SKM-1 (cell line): ENCODE measurements at regions not wholly inside any gene's neighbourhood (a gene's known extent, or its start where the extent isn't known, plus 50 kb on each side); places are given as distances from the start of the nearest gene placed in this dataset.
"Not testable (repeated sequence)": the region's sequence is repeated elsewhere in the genome, so short reads cannot be mapped to it uniquely, and the experiment has no call there.

ENCODE experiments used
- DNase-seq: peaks from one replicate; lab custom pipeline; 2025; ENCODE audit not compliant: unreplicated experiment; lab: John Stamatoyannopoulos, UW

DNA sequence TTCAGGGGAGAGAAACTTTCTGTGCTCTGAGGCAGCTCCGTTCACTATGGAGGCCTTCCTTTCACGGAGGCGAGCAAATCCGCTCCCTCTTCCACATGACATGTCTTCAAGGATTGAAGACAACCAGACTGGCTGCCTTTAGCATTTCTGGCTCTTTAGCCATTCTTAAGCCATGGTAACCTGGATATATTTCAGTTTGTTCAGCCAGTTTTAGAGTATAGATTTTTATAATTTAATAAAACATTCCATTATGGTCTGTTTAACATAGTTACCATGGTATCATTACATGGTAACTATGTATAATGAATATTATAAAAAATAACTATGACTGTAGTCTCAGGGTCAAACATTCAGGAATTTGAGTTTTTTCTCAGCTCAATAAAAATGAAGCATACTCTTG, 54.2 kb upstream of the NFIA start:
- DNase-seq, result no peak

DNA sequence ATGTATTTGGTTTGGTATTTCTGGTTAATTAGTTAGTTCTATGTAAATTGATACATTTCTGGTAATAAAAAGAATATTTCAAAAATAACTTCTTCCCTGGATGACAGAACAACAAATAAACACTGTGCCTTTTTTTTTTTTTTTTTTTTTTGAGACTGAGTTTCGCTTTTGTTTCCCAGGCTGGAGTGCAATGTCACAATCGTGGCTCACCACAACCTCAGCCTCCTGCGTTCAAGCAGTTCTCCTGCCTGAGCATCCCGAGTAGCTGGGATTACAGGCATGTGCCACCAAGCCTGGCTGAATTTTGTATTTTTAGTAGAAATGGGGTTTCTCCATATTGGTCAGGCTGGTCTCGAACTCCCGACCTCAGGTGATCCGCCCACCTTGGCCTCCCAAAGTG, 64.3 kb upstream of the NFIA start:
- DNase-seq, result not testable (repeated sequence)

DNA sequence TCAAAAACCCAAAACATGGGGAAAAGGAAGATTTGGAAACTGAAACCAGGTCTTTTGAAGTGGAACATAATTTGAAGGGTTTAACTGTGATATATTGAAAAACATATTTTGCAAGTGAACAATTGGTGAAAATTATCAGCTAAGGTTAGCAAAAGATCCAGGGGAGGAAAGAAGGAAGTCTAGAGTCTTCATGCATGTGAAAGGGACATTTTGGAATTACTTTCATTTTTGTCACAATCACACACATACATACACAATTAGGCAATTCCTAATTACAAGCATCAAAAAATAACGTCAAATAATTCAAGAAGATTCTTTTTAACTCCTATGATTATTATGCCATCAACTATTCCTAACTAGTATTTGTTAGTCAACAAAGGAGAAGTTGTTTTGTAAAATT, 64.7 kb upstream of the NFIA start:
- DNase-seq, result no peak

DNA sequence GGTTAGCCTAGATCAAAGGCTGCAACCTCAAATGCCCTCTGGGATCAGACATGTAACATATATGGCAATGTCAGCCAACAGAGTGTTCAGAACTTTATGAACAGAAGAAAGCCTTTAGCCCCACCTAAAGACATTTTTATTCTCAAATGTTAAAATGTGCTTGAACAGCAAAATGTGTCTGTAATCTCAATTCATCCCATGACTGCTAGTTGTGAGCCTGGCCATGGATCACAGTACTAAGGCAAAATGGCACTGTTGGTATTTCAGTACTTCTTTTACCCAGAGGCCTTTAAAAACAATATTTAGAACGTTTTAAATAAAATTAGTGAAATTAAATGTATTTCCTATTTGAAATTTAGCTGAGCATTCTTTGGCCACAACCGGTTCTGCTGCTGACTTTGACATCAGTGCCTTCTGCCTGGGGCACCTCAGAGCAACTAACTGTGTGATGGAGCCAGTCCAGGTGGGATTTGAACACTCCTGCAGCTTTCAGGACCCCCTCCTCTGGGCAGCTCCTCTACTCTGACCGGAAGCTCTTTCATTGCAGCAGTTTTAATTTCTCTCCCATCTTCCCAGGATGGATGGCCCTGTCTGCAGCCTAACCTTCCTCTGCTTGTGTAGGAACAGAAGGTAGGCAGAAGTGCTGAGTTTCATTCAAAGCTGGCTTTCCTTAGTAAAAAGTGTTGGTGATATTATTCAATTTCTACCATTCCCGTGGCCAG, 68.3 kb upstream of the NFIA start:
- DNase-seq, result no peak

DNA sequence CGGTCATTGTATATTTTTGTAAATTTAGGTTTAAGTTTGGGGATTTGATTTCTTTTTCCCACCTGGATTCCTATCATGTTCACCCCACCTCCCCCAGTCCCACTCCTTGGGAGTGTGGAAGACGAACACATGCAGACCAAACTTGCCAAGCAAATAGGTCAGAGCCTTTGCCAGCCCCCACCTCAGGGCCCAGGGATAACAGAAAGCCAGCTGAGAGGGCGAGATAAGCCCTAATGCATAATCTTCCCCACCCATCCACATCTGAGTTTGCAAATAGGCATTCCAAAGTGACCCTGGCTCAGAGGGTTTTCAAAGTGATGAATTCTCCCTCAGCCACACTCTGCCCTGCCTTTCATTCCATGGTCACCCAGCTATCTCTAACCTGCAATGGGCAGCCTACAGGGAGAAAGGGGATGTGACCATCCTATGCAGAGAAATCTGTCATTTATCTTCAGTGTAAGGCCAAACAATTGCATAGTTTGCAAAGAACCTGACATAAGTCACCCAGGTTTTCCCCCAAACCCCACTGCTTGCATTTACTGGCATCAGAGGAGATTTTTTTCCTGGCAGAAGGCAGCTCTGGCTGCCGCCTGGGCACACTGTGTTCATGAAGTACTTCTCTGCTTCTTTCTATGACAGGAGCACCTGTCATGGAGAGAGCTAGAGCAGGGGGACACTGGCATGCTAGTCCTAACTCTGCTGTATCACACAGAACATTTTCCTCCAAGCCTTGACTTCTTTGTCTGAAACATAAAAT, 69.0 kb upstream of the NFIA start:
- no peak for DNase-seq

DNA sequence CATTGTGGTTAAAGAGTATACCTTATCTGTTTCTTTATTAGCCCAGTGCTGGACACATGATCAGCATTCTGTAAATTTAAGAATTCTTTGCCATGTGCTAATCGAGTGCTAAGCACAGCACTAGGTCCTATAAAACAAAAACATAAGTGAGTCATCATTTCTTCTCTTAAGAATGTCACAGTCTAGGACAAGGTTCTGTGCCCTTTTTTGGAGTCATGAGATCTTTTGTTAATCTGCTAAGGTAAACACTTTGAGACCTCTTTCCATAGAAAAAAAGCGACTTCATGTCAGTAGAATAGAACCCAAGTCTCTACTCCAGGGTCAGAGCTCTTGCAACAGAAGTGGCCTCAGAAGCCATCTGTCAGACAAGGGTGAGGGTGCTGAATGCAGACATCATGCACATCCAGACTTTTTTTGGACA, 70.0 kb upstream of the NFIA start:
- DNase-seq, result no peak

DNA sequence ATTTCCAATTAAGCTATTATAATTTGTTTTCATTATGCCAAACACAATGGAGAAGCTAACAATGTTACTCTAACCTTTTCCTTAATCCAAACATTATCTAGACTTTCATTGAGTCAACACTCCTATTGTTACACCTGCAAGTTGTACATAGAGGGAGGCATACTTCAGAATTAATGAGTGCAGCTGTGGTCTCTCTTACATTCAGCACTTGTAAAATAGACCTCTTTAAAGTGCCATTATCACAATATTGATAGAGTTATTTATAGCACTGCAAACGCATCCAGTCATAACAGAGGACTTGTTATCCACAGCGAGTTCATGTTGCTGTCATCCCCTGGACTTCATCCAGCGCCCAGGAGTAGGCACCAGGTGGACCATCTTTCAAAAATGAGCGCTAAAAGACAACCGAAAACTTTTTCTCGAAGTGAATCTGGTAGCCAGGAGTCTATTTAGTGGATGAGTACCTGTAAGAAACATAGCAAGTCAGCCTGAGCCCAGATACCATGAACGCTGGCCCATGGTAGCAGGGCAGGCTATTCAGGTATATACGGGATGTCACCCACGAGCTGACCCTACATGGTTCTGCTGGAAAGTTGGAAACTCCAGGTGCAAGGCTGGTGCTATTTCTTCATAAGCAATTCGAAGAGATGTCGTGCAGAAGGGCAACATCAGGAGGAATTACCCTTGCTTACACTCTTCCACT, 70.6 kb upstream of the NFIA start:
- DNase-seq, result no peak

DNA sequence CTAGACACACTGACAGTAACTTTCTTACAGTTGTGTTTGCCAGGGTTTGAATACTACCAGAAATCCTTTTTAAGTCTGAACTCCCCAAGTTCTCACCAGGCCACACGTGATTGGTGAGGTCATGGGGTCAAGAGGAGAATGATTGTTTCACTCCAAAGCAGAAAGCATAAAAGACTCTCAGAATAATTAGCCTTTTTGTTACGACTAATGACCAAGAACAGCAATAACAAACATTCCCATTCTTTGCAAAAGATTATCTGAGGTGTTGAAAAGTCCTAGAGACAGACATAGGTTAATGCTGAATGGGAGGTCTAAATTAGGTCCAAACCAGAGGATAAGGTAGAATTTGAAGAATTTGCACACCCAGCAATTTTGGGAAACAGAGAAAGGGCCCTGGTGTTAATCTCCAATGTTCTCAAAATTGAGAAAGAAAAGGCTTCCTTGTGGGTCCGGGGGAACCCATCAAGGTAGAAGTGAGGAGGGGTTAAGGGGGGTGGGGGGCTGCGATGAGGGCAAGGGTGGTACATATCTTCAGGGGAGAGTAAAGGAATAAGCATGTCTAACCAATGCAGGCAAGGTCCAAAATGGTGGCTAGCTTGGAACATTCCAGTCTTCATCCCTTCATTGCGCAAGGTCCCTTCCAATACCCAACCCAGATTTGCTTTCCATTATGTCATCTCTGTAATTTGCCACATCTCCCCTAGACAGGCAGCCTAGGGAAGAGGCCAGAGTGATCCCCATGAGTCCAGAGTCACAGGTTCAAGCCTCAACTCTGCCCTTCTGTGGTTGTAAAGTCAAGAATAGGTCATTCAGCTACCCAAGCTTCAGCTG, 74.6 kb upstream of the NFIA start:
- DNase-seq, result no peak

DNA sequence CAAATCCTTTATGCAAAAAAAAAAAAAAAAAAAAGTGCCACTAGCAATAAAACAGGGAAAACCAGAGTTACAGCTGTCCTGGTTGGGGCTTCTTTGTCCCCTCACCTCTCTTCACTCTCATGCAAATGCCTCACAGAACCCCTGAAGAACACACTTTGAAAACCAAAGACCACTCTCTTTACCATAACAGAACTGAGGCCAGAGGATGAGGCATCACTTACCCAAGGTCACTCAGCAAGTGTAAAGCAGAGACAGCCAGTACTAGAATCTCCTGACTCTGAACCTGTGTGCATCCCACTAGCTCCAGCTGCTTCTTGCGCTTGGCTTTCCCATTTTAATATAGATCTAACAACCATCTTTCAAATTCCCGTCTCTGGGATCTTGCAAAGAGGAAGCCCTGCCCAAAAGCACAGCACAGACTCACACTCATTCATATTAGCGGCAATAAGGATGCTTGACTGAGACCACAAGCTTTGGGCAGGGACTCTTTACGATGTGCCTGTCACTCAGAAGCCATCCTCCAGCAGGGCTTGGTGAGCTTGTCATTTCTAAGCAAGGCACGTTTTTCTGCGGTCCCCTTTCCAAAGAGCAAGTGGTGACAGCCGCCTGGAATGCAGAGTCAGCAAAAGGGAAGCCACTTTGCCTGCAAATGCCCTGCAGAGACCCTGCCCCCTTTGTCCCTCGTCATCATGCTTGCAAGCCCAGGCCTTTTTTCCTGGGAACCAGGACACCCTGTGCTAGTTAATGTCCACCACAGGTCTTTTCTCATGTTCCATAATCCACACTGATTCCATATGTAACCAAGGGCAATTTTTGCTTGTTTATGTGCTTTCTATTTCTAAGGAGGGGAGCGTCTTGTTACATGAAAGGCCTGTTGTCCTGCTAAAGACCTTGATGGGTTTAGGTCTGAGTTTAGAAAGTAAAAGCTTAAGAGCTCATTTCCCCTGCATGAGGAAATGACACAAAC, 76.5 kb upstream of the NFIA start:
- DNase-seq, result no peak

DNA sequence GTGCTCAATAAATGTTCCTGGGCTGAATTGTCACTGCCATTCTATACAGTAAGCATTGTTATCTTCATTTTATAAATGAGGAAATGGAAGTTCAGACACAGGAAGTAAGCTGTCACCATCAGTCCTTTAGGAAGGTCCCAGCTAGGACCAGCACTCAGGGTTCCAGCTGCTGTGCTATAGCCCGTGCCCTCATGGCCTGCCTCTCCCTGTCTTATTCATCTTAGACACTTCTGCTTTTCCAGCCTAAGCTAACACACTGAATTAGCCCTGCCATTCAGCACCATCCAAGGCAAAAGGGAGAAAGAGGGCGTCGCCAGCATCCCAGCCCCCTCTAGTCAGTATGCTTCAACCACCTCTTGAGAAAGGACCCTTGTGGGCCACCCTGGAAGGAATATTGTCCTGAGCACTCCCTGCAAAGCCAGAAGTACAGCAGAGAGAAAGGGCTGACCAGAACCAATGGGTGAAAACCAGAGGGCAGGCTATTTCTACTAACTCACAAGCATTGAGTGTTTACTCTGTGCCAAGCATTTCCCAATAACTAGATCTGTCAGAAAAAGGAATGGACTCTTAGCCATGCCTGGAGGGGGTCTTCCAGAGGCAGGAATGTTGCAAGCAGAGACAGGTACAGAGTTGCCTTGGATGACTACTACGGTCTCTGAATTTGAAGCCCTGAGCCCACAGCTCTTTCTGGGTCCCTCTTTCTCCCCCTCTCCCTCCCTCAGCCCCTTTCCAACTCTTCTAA, 77.9 kb upstream of the NFIA start:
- DNase-seq, result no peak

DNA sequence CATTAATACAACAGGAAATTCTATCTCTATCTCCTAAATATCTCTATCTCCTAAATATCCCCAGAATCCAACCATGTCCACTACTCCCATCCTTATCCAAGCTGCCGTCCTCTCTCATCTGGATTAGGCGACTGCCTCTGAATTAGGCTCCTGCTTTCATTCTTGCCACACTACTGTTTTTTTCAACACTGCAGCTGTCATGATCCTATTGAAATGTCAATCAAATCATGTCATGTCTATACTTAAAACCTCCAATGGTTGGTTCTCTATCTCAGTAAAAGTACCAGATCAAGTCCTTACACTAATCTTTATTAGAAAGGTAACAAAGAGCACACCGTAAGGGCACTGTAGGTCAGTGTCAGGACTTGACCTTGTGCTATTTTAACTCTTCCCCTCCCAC, 82.0 kb upstream of the NFIA start:
- DNase-seq, result no peak

DNA sequence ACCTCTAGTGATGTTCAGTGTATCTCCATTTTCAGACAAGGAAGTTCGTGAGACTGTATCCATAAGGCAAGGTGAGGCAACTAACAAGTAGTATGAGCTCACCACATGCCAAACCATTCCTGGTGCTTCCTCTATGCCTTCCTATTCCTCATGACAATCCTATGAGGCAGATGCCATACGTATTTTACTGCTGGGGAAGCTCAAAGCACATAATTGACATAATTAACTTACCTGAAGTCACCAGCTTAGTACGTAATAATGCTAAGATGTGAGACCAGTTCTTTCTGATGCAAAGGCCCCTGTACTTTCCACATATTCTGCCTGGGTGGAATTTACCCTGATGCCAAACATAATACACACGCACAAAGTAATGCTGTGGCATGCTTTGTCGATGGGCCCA, 83.6 kb upstream of the NFIA start:
- DNase-seq, result no peak

DNA sequence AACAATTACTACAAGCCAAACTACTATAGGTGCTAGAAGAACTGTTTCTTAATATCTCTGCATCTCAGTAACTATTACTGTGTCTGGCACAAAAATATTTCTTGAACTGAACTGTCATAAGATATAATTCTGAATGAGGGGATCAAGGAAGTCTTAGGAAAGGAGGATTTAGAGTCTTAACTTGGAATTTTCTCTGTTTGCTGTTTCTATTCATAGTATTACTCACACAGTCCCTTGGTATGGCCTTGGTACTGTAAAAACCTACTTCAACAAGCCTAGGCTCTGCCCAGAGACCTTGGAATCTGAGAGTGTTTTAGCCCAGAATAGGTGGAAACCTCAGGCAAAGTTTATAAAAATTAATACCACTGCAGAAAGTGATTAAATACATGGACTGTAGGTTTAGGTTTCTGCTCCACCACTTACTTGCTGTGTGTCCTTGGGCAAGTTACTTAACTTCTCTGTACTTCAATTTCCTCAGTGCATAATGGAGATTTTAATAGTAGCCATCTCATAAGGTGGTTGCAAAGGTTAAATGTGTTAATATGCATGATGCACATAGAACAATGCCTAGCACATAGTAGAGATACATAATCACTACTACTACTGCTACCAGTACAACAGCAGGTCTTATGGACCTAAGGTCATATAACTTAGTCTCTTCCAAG, 87.4 kb upstream of the NFIA start:
- DNase-seq, result no peak

DNA sequence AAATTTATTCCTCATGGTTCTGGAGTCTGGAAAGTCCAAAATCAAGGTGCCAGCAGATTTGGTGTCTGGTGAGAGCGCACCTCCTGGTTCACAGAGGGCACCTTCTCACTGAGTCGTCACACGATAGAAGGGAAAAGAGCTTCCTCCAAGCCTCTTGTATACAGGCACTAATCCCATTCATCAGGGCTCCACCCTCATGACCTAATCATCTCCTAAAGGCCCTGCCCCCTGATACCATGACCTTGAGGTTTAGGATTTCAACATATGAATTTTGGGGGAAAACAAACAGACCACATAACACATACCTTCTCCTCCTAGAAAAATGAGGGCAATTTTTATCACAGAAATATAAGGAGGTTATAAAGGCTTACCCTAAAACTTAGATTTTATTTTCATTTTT, 88.0 kb upstream of the NFIA start:
- no peak for DNase-seq

DNA sequence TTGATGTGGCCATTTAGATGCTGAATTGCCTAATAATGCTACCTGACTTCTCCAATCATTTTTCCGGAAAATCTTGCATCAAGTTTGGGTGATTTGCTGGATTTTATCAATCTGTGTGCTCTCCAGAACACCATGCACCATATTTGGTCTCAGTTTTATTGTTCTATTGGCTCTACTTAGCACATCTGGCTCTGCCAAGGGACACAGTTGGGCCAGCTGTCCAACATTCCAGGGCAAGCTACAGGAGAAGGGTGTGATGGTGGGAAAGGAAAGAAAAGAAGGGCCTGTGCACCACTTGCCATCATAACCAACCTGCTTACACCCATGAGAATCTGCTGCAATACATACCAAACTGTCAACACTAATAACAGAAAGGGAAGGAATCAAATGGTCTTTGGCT, 90.2 kb upstream of the NFIA start:
- DNase-seq, result no peak

DNA sequence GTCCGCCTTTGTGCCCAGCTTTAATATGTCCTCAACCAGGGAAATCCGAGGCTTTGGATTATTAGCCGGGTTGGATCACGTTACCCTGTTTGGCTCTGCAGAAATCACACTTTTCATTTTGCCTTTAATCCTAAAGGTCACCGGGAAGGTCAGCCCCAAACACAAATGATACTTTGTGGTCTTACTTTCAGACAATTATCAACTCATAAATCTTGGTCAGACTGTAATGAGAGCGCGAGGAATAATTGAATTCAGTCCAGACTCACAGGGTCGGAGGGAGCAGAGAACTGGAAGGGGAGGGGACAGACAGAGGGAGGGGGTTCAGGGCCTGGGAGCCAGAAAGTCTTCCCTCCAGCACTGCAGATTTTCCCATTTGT, 91.7 kb upstream of the NFIA start:
- DNase-seq, result no peak

DNA sequence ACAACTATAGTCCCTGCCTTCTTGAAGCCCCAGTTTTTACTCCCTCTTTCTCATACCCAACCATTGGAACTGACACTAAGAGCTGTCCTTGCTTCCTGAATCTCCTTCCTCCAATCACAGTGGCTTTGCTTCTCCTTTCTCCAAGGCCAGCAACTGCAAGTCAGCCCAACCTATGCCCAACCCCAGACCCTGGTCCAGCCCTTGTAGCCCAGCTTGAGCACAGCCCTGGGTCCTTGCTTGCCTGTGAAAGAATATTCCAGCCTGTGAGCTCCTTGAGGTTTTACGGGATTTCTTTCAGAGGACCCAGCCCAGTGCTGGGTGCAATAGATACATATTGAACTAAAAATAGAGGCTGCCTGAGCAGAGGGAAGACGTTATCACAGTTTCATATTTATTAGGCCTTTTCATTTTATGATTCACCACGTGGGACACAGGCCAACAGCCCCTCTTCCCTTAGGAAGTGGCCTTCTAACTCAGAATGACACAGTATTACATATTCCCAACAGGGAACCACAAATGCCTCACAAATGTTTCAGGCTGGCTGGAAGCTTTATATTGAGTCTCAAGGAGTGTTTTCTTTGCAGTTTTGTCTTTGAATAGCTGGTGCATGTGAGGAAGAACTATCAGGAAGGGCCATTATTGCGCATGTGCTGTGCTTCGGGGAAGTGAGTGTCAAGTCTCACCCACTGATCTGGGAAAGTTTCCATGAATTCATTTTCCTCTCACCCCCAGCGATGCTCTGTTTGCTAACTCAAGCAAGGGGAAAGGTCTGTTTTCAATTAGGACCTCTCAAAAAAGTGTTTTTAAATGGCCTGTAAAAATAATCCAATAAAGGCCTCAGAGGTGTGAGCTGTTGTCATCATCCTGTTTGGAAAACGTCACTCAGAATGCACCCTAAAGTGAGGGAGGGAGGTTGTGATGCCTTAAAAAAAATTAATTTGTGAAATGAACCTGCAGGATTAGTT, 92.3 kb upstream of the NFIA start:
- no peak for DNase-seq

DNA sequence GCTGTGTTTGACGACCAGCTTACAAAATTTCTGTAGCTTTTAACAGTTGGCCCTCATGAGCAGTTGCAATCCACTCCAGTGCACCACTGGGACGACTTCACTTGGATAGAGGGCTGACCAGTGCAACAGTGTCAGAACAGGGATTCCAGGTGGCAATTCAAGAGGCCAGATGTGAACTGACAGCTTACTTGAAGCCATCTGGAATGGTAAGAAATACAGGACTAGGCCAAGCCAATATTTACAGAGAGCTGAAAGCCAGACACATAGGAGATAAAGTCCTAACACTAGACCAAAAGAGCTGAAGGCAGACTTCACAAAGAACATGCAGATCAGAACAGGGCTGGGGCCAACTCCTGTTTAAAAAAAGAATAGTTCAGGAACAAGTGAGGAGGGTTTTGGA, 93.5 kb upstream of the NFIA start:
- no peak for DNase-seq
